HCT116 (cell line): ENCODE measurements at regions not wholly inside any gene's neighbourhood (a gene's known extent, or its start where the extent isn't known, plus 50 kb on each side); places are given as distances from the start of the nearest gene placed in this dataset.

Experiments
- ATAC-seq: fragments of 200-7000 bp; cut with Tn5 transposase; 2 replicates; pipeline ENCODE4 v1.9.1; 2020; ENCODE audit warnings: mild to moderate bottlenecking, moderate library complexity
- BruUV-seq: library from RNA; stranded (reverse); fragments of 400-500 nt; replicated peaks from 2 replicates; lab custom pipeline; 2021; lab: Mats Ljungman, UMichigan
- CTCF ChIA-PET: fragments of 300-600 bp; sonication (Branson Sonifier 250); formaldehyde crosslinking; loops from one replicate; lab custom pipeline; 2021; ENCODE audit warnings: antibody characterized with exemption; lab: Charles Lee
- POLR2A ChIA-PET: fragments of 300-600, 350-600 bp; sonication (Branson Sonifier 250); formaldehyde crosslinking; loops from one replicate; lab custom pipeline; 2021; ENCODE audit warnings: antibody characterized with exemption; lab: Charles Lee
- RAD21 ChIA-PET, 2 experiments: fragments of 300-600 bp; sonication (Branson Sonifier 250); formaldehyde crosslinking; loops; one replicate each; lab custom pipeline; 2023; ENCODE audit warnings: low total read pairs in 2 of 2; ENCODE audit not compliant: uncharacterized antibody in 2 of 2, unreplicated experiment in 2 of 2, low non-redundant PET in 1 of 2; lab: Charles Lee
- DNase-seq: peaks from one replicate; pipeline ENCODE4 v3.0.0-alpha.2; 2010; ENCODE audit warnings: low read depth, low spot score
- H2AFZ ChIP-seq: fragments of 200-600 bp; shearing (Covaris generic), sonication (generic); 2 replicates; pipeline ENCODE4 v1.6.1; 2017; ENCODE audit warnings: low read depth, mixed run types, mixed read lengths, antibody characterized with exemption, low read length; ENCODE audit not compliant: poor library complexity, severe bottlenecking
- H3K27ac ChIP-seq: 2 replicates; pipeline ENCODE4 v1.5.1; 2012; ENCODE audit warnings: low read depth, low read length
- H3K27me3 ChIP-seq: fragments of 200-600 bp; sonication (generic); 2 replicates; pipeline ENCODE4 v1.6.1; 2016; ENCODE audit warnings: mixed run types, low read length, mixed read lengths; ENCODE audit not compliant: insufficient read depth
- H3K36me3 ChIP-seq, 2 experiments: fragments of 200-500 bp in 1 of 2; fragments of 200-600 bp in 1 of 2; sonication (Bioruptor generic) in 1 of 2; sonication (generic) in 1 of 2; 2 replicates each; pipeline versions ENCODE4 v1.5.1 to v1.6.1; 2014 to 2016; ENCODE audit warnings: low read length in 2 of 2, inconsistent platforms in 1 of 2, mixed read lengths in 1 of 2, mixed run types in 1 of 2; ENCODE audit not compliant: insufficient read depth in 2 of 2, control insufficient read depth in 1 of 2
- H3K4me1 ChIP-seq, 2 experiments: fragments of 200-600 bp in 1 of 2; sonication (generic) in 1 of 2; 2 replicates each; pipeline versions ENCODE4 v1.5.1 to v1.6.1; 2012 to 2017; ENCODE audit warnings: low read length in 2 of 2, inconsistent platforms in 1 of 2, mild to moderate bottlenecking in 1 of 2, mixed read lengths in 1 of 2, mixed run types in 1 of 2, moderate library complexity in 1 of 2; ENCODE audit not compliant: insufficient read depth in 2 of 2, control insufficient read depth in 1 of 2
- H3K4me2 ChIP-seq: fragments of 200-600 bp; sonication (generic); 2 replicates; pipeline ENCODE4 v1.6.1; 2017; ENCODE audit warnings: mixed run types, low read length, mixed read lengths
- H3K4me3 ChIP-seq, 2 experiments: fragments of 200-600 bp in 1 of 2; sonication (generic) in 1 of 2; replicated peaks in 1 of 2; 2 replicates each; pipeline ENCODE4 v1.5.1; 2011 to 2016; ENCODE audit warnings: low read length in 2 of 2, control low read depth in 1 of 2, low read depth in 1 of 2, mild to moderate bottlenecking in 1 of 2, mixed read lengths in 1 of 2, mixed run types in 1 of 2
- H3K79me2 ChIP-seq: fragments of 200-600 bp; sonication (generic); 2 replicates; pipeline ENCODE4 v1.6.1; 2017; ENCODE audit warnings: mild to moderate bottlenecking, mixed run types, low read length, moderate library complexity, mixed read lengths; ENCODE audit not compliant: insufficient read depth
- H3K9ac ChIP-seq: fragments of 200-600 bp; sonication (generic); 2 replicates; pipeline ENCODE4 v1.6.1; 2016; ENCODE audit warnings: low read length, mixed read lengths
- H3K9me2 ChIP-seq: fragments of 200-600 bp; sonication (generic), shearing (Covaris generic); 2 replicates; pipeline ENCODE4 v1.6.1; 2017; ENCODE audit warnings: mixed run types, mild to moderate bottlenecking, moderate library complexity; ENCODE audit not compliant: insufficient read depth
- H3K9me3 ChIP-seq, 2 experiments: fragments of 200-500 bp in 1 of 2; fragments of 200-600 bp in 1 of 2; sonication (Bioruptor generic) in 1 of 2; sonication (generic) in 1 of 2; 2 replicates each; pipeline ENCODE4 v1.6.1; 2014 to 2017; ENCODE audit warnings: low read length in 2 of 2, mixed read lengths in 2 of 2, inconsistent platforms in 1 of 2, low read depth in 1 of 2, mild to moderate bottlenecking in 1 of 2, mixed run types in 1 of 2, moderate library complexity in 1 of 2; ENCODE audit not compliant: control insufficient read depth in 1 of 2, insufficient read depth in 1 of 2
- H4K20me1 ChIP-seq: fragments of 200-600 bp; sonication (generic), shearing (Covaris generic); 2 replicates; pipeline ENCODE4 v1.6.1; 2017; ENCODE audit warnings: mixed run types, mild to moderate bottlenecking, moderate library complexity; ENCODE audit not compliant: insufficient read depth
- CEBPB ChIP-seq: IDR thresholded peaks from 2 replicates; pipeline ENCODE4 v1.6.1; 2012; ENCODE audit warnings: low read depth
- CTCF ChIP-seq, 3 experiments: fragments of 200-600 bp in 1 of 3; sonication (generic) in 1 of 3; IDR thresholded peaks in 2 of 3; conservative IDR thresholded peaks in 1 of 3; 2 replicates each; pipeline ENCODE4 v1.5.1; 2012 to 2017; ENCODE audit warnings: low read depth in 2 of 3, low read length in 2 of 3, antibody characterized with exemption in 1 of 3, borderline replicate concordance in 1 of 3, control low read depth in 1 of 3, mild to moderate bottlenecking in 1 of 3, mixed read lengths in 1 of 3, mixed run types in 1 of 3, moderate library complexity in 1 of 3; ENCODE audit not compliant: insufficient read depth in 1 of 3
- ELF1 ChIP-seq: IDR thresholded peaks from 2 replicates; pipeline ENCODE4 v1.6.1; 2012; ENCODE audit warnings: low read depth, borderline replicate concordance
- EZH2phosphoT487 ChIP-seq: fragments of 200-600 bp; IDR thresholded peaks from 2 replicates; pipeline ENCODE4 v1.6.1; 2018; ENCODE audit warnings: antibody characterized with exemption, borderline replicate concordance
- FOSL1 ChIP-seq: IDR thresholded peaks from 2 replicates; pipeline ENCODE4 v1.6.1; 2012; ENCODE audit warnings: low read depth
- POLR2A ChIP-seq: IDR thresholded peaks from 2 replicates; pipeline ENCODE4 v1.7.0; 2011; ENCODE audit warnings: borderline replicate concordance; ENCODE audit not compliant: insufficient read depth, insufficient read length; ENCODE audit errors: extremely low read depth
- POLR2AphosphoS5 ChIP-seq: IDR thresholded peaks from 2 replicates; pipeline ENCODE4 v1.6.1; 2011; ENCODE audit warnings: mild to moderate bottlenecking, low read depth, low read length, moderate library complexity
- TCF7L2 ChIP-seq: IDR thresholded peaks from 2 replicates; pipeline ENCODE4 v1.7.0; 2011; ENCODE audit warnings: borderline replicate concordance, inconsistent platforms; ENCODE audit not compliant: insufficient read depth, insufficient read length; ENCODE audit errors: extremely low read depth
- YY1 ChIP-seq: IDR thresholded peaks from 2 replicates; pipeline ENCODE4 v1.6.1; 2011; ENCODE audit warnings: low read length, low read depth, moderate library complexity, mild to moderate bottlenecking; ENCODE audit not compliant: insufficient replicate concordance; ENCODE audit errors: extremely low read depth
- intact Hi-C: fragments of 100-400 bp; cut with micrococcal nuclease; formaldehyde crosslinking; loops from 2 replicates; pipeline ENCODE4 v1.10.0; 2022

- no peaks in the 10 kb centered on the region for H3K36me3 ChIP-seq
- intact Hi-C loops, result no loop called here
- no peaks in the 10 kb centered on the region for H4K20me1 ChIP-seq
- H3K4me2 ChIP-seq, result no peak overlapping the region
- no peaks in the 10 kb centered on the region for H3K4me1 ChIP-seq
- H3K9me2 ChIP-seq, result no peaks in the 10 kb centered on the region
- no peaks in the 10 kb centered on the region for H3K27me3 ChIP-seq
- no peak overlapping the region for H2AFZ ChIP-seq
- DNase-seq, result no peak
- BruUV-seq, result no TSS peak
- no peak for TF ChIP-seq TCF7L2
- no peak for TF ChIP-seq FOSL1
- no peak for TF ChIP-seq YY1
- TF ChIP-seq CTCF (IDR thresholded peaks at IDR 0.05 in 2 of 3, conservative IDR thresholded peaks at IDR 0.05 in 1 of 3; ENCODE audit: borderline replicate concordance in 1 of 3, insufficient read depth in 1 of 3, low read depth in 2 of 3, low read length in 2 of 3), result no peak
- no peak for TF ChIP-seq EZH2phosphoT487
- TF ChIP-seq POLR2AphosphoS5, result no peak
- no peak for TF ChIP-seq ELF1
- TF ChIP-seq, all 23 proteins: peak for 0
- CTCF ChIA-PET, result no interaction called here
- Histone ChIP-seq H3K4me3 (no peak overlapping the region), H3K9me3 (peaks cover 18 to 27% of the 10 kb centered on the region in 2 experiments; a peak in 3 of 4 replicates), H3K27ac (no peak overlapping the region), H3K9ac (no peak overlapping the region), H3K79me2 (no peaks in the 10 kb centered on the region)
- RAD21 ChIA-PET, result no interaction called here
- no peak for ATAC-seq
- POLR2A ChIA-PET, result no interaction called here
Measured at GRCh38 chr5:63812693-63813092, 149.6 kb downstream of the HTR1A start.

- RAD21 ChIA-PET, result no interaction called here
- Histone ChIP-seq H3K4me2 (no peak overlapping the region), H3K4me1 (no peaks in the 10 kb centered on the region), H3K9me2 (no peaks in the 10 kb centered on the region), H3K27ac (no peak overlapping the region), H4K20me1 (no peaks in the 10 kb centered on the region), H3K9ac (no peak overlapping the region), H3K4me3 (no peak overlapping the region), H3K9me3 (peaks cover 18 to 22% of the 10 kb centered on the region in 2 experiments; a peak in 3 of 4 replicates), H2AFZ (no peak overlapping the region), H3K79me2 (no peaks in the 10 kb centered on the region), H3K36me3 (no peaks in the 10 kb centered on the region), H3K27me3 (no peaks in the 10 kb centered on the region)
- POLR2A ChIA-PET, result no interaction called here
- no TSS peak for BruUV-seq
- intact Hi-C loops, result no loop called here
- DNase-seq (no peak), ATAC-seq (no peak)
- TF ChIP-seq CEBPB (no peak), POLR2A (no peak)
- CTCF ChIA-PET, result no interaction called here
Measured at GRCh38 chr5:63811961-63812360, 150.3 kb downstream of the HTR1A start.
